HepG2 (cell line): ENCODE measurements at regions not wholly inside any gene's neighbourhood (a gene's known extent, or its start where the extent isn't known, plus 50 kb on each side); places are given as distances from the start of the nearest gene placed in this dataset.

Source experiments
- ATAC-seq: fragments of 200-7000 bp; cut with Tn5 transposase; 3 replicates; pipeline ENCODE4 v1.9.1; 2020; ENCODE audit warnings: mild to moderate bottlenecking, moderate library complexity
- BruUV-seq: library from RNA; stranded (reverse); fragments of 400-500 nt; replicated peaks from 2 replicates; lab custom pipeline; 2021; lab: Mats Ljungman, UMichigan
- CTCF ChIA-PET: fragments of 300-600 bp; formaldehyde crosslinking; extraction: SDS; loops from one replicate; lab custom pipeline; 2021; ENCODE audit warnings: low total read pairs, inconsistent platforms, low intra/inter-chr PET ratio; lab: Yijun Ruan, JAX
- POLR2A ChIA-PET: fragments of 350-600 bp; sonication (Branson Sonifier 250); formaldehyde crosslinking; loops from one replicate; lab custom pipeline; 2020; ENCODE audit warnings: antibody characterized with exemption, inconsistent platforms; lab: Yijun Ruan, JAX
- DNase-seq: peaks from one replicate; pipeline ENCODE4 v3.0.0-alpha.2; 2015; ENCODE audit warnings: low spot score
- FAIRE-seq: peaks from 3 replicates; lab custom pipeline; 2011; peaks lifted over from hg19 to GRCh38; lab: Jason Lieb, UNC
- H2AFZ ChIP-seq: one replicate; pipeline ENCODE4 v1.6.1; 2011; ENCODE audit warnings: low read length, inconsistent platforms
- H3K27ac ChIP-seq: fragments of 300-600 bp; 3 replicates; pipeline ENCODE4 v1.8.0; 2011; ENCODE audit warnings: mixed run types, mild to moderate bottlenecking, mixed read lengths, low read length, inconsistent platforms; ENCODE audit not compliant: insufficient read depth; ENCODE audit errors: extremely low read length
- H3K27me3 ChIP-seq, 2 experiments: fragments of 200-600 bp in 1 of 2; 2 replicates in 1 of 2; 3 replicates in 1 of 2; pipeline versions ENCODE4 v1.6.0 to v1.8.0; 2011; ENCODE audit warnings: low read length in 2 of 2, mild to moderate bottlenecking in 2 of 2, moderate library complexity in 2 of 2, inconsistent platforms in 1 of 2; ENCODE audit not compliant: insufficient read depth in 2 of 2, control insufficient read depth in 1 of 2
- H3K36me3 ChIP-seq, 2 experiments: fragments of 200-600 bp in 1 of 2; replicated peaks in 1 of 2; 2 replicates in 1 of 2; 3 replicates in 1 of 2; pipeline versions ENCODE4 v1.5.1 to v1.8.0; 2011; ENCODE audit warnings: low read length in 2 of 2, inconsistent platforms in 1 of 2; ENCODE audit not compliant: insufficient read depth in 2 of 2, control insufficient read depth in 1 of 2
- H3K4me1 ChIP-seq: 2 replicates; pipeline ENCODE4 v1.5.1; 2012; ENCODE audit warnings: low read length, inconsistent platforms; ENCODE audit not compliant: insufficient read depth
- H3K4me2 ChIP-seq: 2 replicates; pipeline ENCODE4 v1.6.0; 2011; ENCODE audit warnings: low read depth, low read length, inconsistent platforms
- H3K4me3 ChIP-seq, 3 experiments: fragments of 200-600 bp in 1 of 3; sonication (generic), shearing (Covaris generic) in 1 of 3; replicated peaks in 1 of 3; 2 replicates each; pipeline ENCODE4 v1.5.1; 2011 to 2016; ENCODE audit warnings: low read length in 3 of 3, inconsistent platforms in 2 of 3, low read depth in 2 of 3, mild to moderate bottlenecking in 2 of 3, control low read depth in 1 of 3, mixed read lengths in 1 of 3; ENCODE audit not compliant: insufficient read depth in 1 of 3
- H3K79me2 ChIP-seq: one replicate; pipeline ENCODE4 v1.6.1; 2011; ENCODE audit warnings: low read length, inconsistent platforms; ENCODE audit not compliant: insufficient read depth
- H3K9ac ChIP-seq: 2 replicates; pipeline ENCODE4 v1.6.0; 2011; ENCODE audit warnings: mild to moderate bottlenecking, low read depth, low read length, inconsistent platforms; ENCODE audit not compliant: insufficient read depth
- H3K9me3 ChIP-seq: 2 replicates; pipeline ENCODE4 v1.5.1; 2012; ENCODE audit warnings: mild to moderate bottlenecking, low read length
- H4K20me1 ChIP-seq: 2 replicates; pipeline ENCODE4 v1.6.0; 2011; ENCODE audit warnings: inconsistent platforms, mild to moderate bottlenecking, low read length, moderate library complexity; ENCODE audit not compliant: insufficient read depth
- ELF3 ChIP-seq: IDR thresholded peaks from 2 replicates; pipeline ENCODE4 v1.6.1; 2016; ENCODE audit warnings: missing genetic modification reagents, missing compliant biosample characterization
- GLMP ChIP-seq: sonication (generic); formaldehyde crosslinking; IDR thresholded peaks from 2 replicates; pipeline ENCODE4 v1.9.0; 2021; ENCODE audit warnings: missing genetic modification reagents, mild to moderate bottlenecking, borderline replicate concordance
- HIVEP1 ChIP-seq: sonication (generic); formaldehyde crosslinking; IDR thresholded peaks from 2 replicates; pipeline ENCODE4 v1.4.0; 2020; ENCODE audit warnings: mild to moderate bottlenecking, missing genetic modification reagents
- NCOA1 ChIP-seq: sonication (generic); formaldehyde crosslinking; IDR thresholded peaks from 2 replicates; pipeline ENCODE4 v1.9.0; 2021; ENCODE audit warnings: missing genetic modification reagents
- PHF21A ChIP-seq: sonication (generic); formaldehyde crosslinking; IDR thresholded peaks from 2 replicates; pipeline ENCODE4 v1.5.0; 2020; ENCODE audit warnings: mild to moderate bottlenecking, missing genetic modification reagents
- ZBTB8A ChIP-seq: sonication (generic); formaldehyde crosslinking; IDR thresholded peaks from 2 replicates; pipeline ENCODE4 v1.4.0; 2020; ENCODE audit warnings: mild to moderate bottlenecking, low read depth, missing genetic modification reagents, borderline replicate concordance
- ZC3H4 ChIP-seq: sonication (generic); formaldehyde crosslinking; IDR thresholded peaks from 2 replicates; pipeline ENCODE4 v1.4.0; 2020; ENCODE audit warnings: missing genetic modification reagents, borderline replicate concordance
- ZFP36L2 ChIP-seq: sonication (generic); formaldehyde crosslinking; IDR thresholded peaks from 2 replicates; pipeline ENCODE4 v1.4.0; 2020; ENCODE audit warnings: missing genetic modification reagents
- ZNF121 ChIP-seq: sonication (generic); formaldehyde crosslinking; IDR thresholded peaks from 2 replicates; pipeline ENCODE4 v1.5.0; 2020; ENCODE audit warnings: mild to moderate bottlenecking, missing genetic modification reagents
- ZNF17 ChIP-seq: sonication (generic); formaldehyde crosslinking; IDR thresholded peaks from 2 replicates; pipeline ENCODE4 v1.5.0; 2020; ENCODE audit warnings: mild to moderate bottlenecking, missing genetic modification reagents
- ZNF382 ChIP-seq: sonication (generic); formaldehyde crosslinking; IDR thresholded peaks from 2 replicates; pipeline ENCODE4 v1.5.0; 2020; ENCODE audit warnings: missing genetic modification reagents, mild to moderate bottlenecking, borderline replicate concordance
- ZNF891 ChIP-seq: sonication (generic); formaldehyde crosslinking; IDR thresholded peaks from 2 replicates; pipeline ENCODE4 v1.5.0; 2020; ENCODE audit warnings: mild to moderate bottlenecking, missing genetic modification reagents
- WGBS: methylation state at CpG from one replicate; pipeline ENCODE4 v1.1.6; 2017; ENCODE audit warnings: low lambda C conversion rate; 5-methylcytosine and 5-hydroxymethylcytosine counted together
- in situ Hi-C: cut with HindIII; loops from 2 replicates; pipeline ENCODE4 v1.10.0; 2017; ENCODE audit warnings: low pct_unique_long_range_greater_than_20kb; ENCODE audit not compliant: extremely low pct_ligation_motif_present
- intact Hi-C: fragments of 100-400 bp; cut with micrococcal nuclease; formaldehyde crosslinking; loops from one replicate; pipeline ENCODE4 v1.10.0; 2022; ENCODE audit not compliant: unreplicated experiment
- TF ChIP-seq, protein P1 (sequence below), 2 experiments: IDR thresholded peaks; 2 replicates each; pipeline ENCODE4 v1.6.1; 2011 to 2012; ENCODE audit warnings: low read length in 2 of 2, borderline replicate concordance in 1 of 2, low read depth in 1 of 2, mild to moderate bottlenecking in 1 of 2, moderate library complexity in 1 of 2
- TF ChIP-seq, protein P2 (sequence below): sonication (generic); formaldehyde crosslinking; IDR thresholded peaks from 2 replicates; pipeline ENCODE4 v1.8.1; 2023; ENCODE audit warnings: mild to moderate bottlenecking, inconsistent platforms, moderate library complexity, missing genetic modification reagents, borderline replicate concordance

DNA sequence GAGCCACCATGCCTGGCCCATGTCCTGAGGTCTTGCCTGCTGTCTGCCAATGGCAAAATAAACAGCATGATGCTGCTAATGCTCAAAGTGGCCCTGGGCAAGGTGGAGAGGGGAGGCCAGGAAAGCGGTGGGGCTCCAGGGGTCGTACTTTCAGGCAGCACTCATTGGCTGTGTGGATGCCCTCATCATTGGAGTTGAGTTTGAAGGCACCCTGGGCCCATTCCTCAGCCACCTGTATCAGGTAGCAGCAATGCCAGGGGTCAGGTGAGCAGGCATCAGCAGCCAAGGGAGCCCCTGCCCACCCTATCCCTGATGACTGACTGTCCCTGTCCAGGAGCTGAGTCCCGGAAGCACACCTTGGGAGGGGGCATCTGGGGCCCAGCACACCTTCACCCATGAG is 902.5 kb upstream of the ZNF722 start:
- POLR2A ChIA-PET = no interaction called here
- no peak for FAIRE-seq

DNA sequence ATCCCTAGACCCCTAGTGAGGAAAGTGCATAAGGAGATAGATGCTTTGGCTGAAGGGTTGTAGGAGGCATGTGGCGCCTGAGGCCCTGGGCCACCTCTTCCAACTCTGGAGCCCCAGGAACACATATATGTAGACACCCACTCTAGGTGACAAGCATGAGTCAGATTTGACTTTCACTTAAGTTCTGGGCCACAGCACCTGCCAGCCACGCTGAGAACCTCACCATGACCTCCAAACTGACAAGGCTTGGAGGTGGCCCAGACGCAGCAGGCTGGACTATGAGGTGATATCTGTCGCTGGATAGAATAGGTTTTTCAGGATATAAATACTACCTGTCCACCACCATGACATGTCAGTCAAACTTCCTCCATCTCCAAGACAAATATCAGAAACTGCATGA is 894.0 kb upstream of the ZNF722 start:
- Histone ChIP-seq H3K9ac (no peak overlapping the region), H4K20me1 (no peaks in the 10 kb centered on the region), H3K27ac (no peak overlapping the region), H3K36me3 (no peaks in the 10 kb centered on the region), H2AFZ (no peak overlapping the region), H3K4me3 (no peak overlapping the region), H3K79me2 (no peaks in the 10 kb centered on the region), H3K9me3 (peaks cover 95% of the 10 kb centered on the region)
- no peak for DNase-seq
- in situ Hi-C loops = no loop called here
- intact Hi-C loops = no loop called here
- ChIA-PET POLR2A (no interaction called here), CTCF (no interaction called here)
- 63% methylated on average over 2 of the region's 4 CpGs for WGBS
- BruUV-seq = no TSS peak
- ATAC-seq = no peak
- TF ChIP-seq ZBTB8A (CRISPR knock-in tag) (no peak), ZNF121 (CRISPR knock-in tag) (no peak), ZNF382 (no peak), NCOA1 (no peak), HIVEP1 (CRISPR knock-in tag) (no peak), ZFP36L2 (CRISPR knock-in tag) (no peak)
- TF ChIP-seq, protein P1, sequence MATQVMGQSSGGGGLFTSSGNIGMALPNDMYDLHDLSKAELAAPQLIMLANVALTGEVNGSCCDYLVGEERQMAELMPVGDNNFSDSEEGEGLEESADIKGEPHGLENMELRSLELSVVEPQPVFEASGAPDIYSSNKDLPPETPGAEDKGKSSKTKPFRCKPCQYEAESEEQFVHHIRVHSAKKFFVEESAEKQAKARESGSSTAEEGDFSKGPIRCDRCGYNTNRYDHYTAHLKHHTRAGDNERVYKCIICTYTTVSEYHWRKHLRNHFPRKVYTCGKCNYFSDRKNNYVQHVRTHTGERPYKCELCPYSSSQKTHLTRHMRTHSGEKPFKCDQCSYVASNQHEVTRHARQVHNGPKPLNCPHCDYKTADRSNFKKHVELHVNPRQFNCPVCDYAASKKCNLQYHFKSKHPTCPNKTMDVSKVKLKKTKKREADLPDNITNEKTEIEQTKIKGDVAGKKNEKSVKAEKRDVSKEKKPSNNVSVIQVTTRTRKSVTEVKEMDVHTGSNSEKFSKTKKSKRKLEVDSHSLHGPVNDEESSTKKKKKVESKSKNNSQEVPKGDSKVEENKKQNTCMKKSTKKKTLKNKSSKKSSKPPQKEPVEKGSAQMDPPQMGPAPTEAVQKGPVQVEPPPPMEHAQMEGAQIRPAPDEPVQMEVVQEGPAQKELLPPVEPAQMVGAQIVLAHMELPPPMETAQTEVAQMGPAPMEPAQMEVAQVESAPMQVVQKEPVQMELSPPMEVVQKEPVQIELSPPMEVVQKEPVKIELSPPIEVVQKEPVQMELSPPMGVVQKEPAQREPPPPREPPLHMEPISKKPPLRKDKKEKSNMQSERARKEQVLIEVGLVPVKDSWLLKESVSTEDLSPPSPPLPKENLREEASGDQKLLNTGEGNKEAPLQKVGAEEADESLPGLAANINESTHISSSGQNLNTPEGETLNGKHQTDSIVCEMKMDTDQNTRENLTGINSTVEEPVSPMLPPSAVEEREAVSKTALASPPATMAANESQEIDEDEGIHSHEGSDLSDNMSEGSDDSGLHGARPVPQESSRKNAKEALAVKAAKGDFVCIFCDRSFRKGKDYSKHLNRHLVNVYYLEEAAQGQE (IDR thresholded peaks at IDR 0.05; ENCODE audit: borderline replicate concordance in 1 of 2, low read depth in 1 of 2, low read length in 2 of 2) = no peak
- TF ChIP-seq, all 625 proteins: peak for 0
- FAIRE-seq = no peak
- no peaks in the 10 kb centered on the region for H3K4me1 ChIP-seq
- no peak overlapping the region for H3K4me2 ChIP-seq
- no peaks in the 10 kb centered on the region for H3K27me3 ChIP-seq

More for the DNA sequence above, 902.5 kb upstream of the ZNF722 start:
- no peak for ATAC-seq
- intact Hi-C loops = no loop called here
- Histone ChIP-seq H2AFZ (no peak overlapping the region), H3K79me2 (no peaks in the 10 kb centered on the region), H3K4me3 (no peak overlapping the region)
- TF ChIP-seq PHF21A (no peak), ELF3 (CRISPR knock-in tag) (no peak), GLMP (CRISPR knock-in tag) (no peak), ZNF891 (CRISPR knock-in tag) (no peak), ZC3H4 (CRISPR knock-in tag) (no peak), ZNF17 (CRISPR knock-in tag) (no peak)
- TF ChIP-seq, protein P2, sequence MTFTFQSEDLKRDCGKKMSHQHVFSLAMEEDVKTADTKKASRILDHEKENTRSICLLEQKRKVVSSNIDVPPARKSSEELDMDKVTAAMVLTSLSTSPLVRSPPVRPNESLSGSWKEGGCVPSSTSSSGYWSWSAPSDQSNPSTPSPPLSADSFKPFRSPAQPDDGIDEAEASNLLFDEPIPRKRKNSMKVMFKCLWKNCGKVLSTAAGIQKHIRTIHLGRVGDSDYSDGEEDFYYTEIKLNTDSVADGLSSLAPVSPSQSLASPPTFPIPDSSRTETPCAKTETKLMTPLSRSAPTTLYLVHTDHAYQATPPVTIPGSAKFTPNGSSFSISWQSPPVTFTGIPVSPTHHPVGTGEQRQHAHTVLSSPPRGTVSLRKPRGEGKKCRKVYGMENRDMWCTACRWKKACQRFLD (CRISPR knock-in tag) = no peak
- TF ChIP-seq, all 625 proteins: peak for 0
- in situ Hi-C loops = no loop called here
- H3K9ac ChIP-seq = no peak overlapping the region
- H3K4me2 ChIP-seq = no peak overlapping the region
- no peaks in the 10 kb centered on the region for H3K4me1 ChIP-seq
- H4K20me1 ChIP-seq = no peaks in the 10 kb centered on the region
- WGBS = 21% methylated on average over 3 of the region's 3 CpGs
- H3K27me3 ChIP-seq = no peaks in the 10 kb centered on the region
- no peak for DNase-seq
- no peaks in the 10 kb centered on the region for H3K36me3 ChIP-seq
- H3K9me3 ChIP-seq = peaks cover 54% of the 10 kb centered on the region
- BruUV-seq = no TSS peak
- CTCF ChIA-PET = no interaction called here
- H3K27ac ChIP-seq = no peak overlapping the region
